ENCODE measurements at regions not wholly inside any gene's neighbourhood (a gene's known extent, or its start where the extent isn't known, plus 50 kb on each side); places are given as distances from the start of the nearest gene placed in this dataset.

DNA sequence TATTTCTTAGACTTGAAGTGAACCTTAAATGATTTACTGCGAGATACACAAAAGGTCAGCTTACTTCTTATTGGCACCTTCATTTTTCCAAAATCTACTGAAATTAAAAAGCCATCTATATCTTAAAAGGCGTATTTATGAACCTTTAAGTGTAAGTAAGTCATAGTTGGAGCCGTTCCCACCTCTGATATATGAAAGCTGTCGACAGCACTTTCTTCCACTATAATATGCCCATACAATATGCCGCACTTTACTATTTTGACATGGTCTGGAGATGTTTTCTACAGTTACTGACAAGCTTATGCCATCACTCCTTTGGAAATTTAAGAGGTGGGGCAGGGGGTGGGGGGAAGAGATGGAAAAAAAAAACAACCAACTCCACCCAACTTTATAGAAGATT lies 155.3 kb downstream of the PHETA1 start:
- H3K27me3 ChIP-seq (ENCODE audit: low read depth, low read length), result peaks cover 39% of the 10 kb centered on the region
- H3K36me3 ChIP-seq (replicated peaks; ENCODE audit: low read depth, low read length), result no peaks in the 10 kb centered on the region
- H3K27ac ChIP-seq (ENCODE audit: low read length), result no peak overlapping the region
- no peak overlapping the region for H3K4me2 ChIP-seq (ENCODE audit: low read length)
- no peak overlapping the region for H3K4me3 ChIP-seq (ENCODE audit: low read length)
- TF ChIP-seq, protein P1, sequence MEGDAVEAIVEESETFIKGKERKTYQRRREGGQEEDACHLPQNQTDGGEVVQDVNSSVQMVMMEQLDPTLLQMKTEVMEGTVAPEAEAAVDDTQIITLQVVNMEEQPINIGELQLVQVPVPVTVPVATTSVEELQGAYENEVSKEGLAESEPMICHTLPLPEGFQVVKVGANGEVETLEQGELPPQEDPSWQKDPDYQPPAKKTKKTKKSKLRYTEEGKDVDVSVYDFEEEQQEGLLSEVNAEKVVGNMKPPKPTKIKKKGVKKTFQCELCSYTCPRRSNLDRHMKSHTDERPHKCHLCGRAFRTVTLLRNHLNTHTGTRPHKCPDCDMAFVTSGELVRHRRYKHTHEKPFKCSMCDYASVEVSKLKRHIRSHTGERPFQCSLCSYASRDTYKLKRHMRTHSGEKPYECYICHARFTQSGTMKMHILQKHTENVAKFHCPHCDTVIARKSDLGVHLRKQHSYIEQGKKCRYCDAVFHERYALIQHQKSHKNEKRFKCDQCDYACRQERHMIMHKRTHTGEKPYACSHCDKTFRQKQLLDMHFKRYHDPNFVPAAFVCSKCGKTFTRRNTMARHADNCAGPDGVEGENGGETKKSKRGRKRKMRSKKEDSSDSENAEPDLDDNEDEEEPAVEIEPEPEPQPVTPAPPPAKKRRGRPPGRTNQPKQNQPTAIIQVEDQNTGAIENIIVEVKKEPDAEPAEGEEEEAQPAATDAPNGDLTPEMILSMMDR (IDR thresholded peaks at IDR 0.05; ENCODE audit: low read depth, low read length), result no peak
- no peak overlapping the region for H3K9ac ChIP-seq (ENCODE audit: low read length)
- no peak overlapping the region for H2AFZ ChIP-seq (ENCODE audit: low read depth, low read length)
- H4K20me1 ChIP-seq (ENCODE audit: insufficient read depth, low read length), result no peaks in the 10 kb centered on the region
- H3K4me1 ChIP-seq (ENCODE audit: low read length), result no peaks in the 10 kb centered on the region
- no peaks in the 10 kb centered on the region for H3K79me2 ChIP-seq (ENCODE audit: low read length)
- H3K9me3 ChIP-seq (ENCODE audit: insufficient read depth, low read length), result no peaks in the 10 kb centered on the region

DNA sequence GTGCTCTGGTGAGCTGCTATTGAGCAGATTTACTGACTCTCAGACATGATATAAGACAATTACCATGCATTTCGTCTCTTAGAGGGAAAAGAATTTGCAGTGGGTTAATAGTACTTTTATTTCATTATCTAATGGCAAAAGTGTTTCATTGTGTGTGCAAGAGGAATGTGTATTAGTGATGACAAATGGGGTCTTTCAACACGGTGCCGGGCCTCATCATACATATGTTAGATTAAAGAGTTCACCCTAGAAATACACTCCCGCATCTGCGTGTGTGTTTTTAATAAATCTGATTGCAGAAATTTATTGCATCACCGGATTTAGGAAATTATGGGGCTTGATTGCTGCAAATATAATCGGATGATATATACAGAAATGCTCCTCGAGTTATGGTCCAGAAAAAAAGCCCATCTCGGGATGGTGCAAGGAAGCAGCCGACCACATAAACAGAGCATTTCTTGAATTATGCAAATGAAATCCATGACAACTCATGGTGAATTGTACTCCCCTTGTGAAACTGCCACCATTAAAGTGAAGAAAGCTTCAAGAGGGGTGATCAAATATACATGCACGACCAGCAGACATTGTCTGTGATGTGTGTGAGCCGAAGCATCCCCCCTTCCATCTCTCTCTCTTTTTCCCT lies 156.0 kb downstream of the PHETA1 start:
- no peak overlapping the region for H3K4me3 ChIP-seq (ENCODE audit: low read length)
- H3K4me1 ChIP-seq (ENCODE audit: low read length), result no peaks in the 10 kb centered on the region
- no peak for TF ChIP-seq EZH2phosphoT487 (IDR thresholded peaks at IDR 0.05; ENCODE audit: low read depth)
- TF ChIP-seq, protein P1 (IDR thresholded peaks at IDR 0.05; ENCODE audit: low read depth, low read length), result no peak
- no peaks in the 10 kb centered on the region for H3K9me3 ChIP-seq (ENCODE audit: insufficient read depth, low read length)
- no peak overlapping the region for H2AFZ ChIP-seq (ENCODE audit: low read depth, low read length)
- no peaks in the 10 kb centered on the region for H4K20me1 ChIP-seq (ENCODE audit: insufficient read depth, low read length)
- no peaks in the 10 kb centered on the region for H3K36me3 ChIP-seq (replicated peaks; ENCODE audit: low read depth, low read length)
- peaks cover 41% of the 10 kb centered on the region for H3K27me3 ChIP-seq (ENCODE audit: low read depth, low read length)
- H3K9ac ChIP-seq (ENCODE audit: low read length), result no peak overlapping the region
- H3K27ac ChIP-seq (ENCODE audit: low read length), result no peak overlapping the region
- H3K4me2 ChIP-seq (ENCODE audit: low read length), result no peak overlapping the region
- no peaks in the 10 kb centered on the region for H3K79me2 ChIP-seq (ENCODE audit: low read length)

DNA sequence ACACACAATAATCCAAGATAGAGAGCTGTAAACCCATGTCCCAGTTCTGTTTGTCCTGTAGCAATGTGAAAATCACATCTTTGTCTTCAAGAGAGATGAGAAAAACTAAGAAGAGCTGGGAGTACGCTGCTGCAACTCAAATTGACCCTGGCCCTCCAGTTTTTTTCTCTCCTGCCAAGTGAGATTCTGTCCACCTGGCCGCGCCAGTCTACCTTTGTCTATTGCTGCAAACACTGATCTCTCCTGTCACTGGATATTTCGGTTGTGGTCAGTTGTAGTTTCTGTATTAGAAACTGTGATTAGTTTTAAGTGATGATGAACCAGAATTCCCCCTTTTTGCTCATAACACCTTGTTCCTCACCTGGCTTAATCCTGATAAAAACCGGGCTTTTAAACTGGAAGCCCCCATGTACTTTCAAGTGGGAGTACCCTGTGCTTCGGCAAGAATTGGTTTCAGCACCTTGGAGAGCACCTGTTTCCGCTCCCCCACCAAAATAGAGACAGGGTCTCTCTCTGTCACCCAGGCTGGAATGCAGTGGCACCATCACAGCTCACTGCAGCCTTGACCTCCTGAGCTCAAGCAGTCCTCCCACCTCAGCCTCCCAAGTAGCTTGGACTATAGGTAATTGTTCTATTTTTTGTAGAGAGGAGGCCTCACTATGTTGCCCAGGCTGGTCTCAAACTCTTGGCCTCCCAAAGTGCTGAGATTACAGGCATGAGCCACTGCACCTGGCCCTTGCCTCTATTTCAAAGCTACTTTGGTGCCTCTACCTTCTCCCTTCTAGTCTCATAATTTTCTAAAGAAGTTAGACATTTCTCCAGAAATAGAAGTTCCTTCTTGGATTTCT lies 156.8 kb downstream of the PHETA1 start:
- Histone ChIP-seq H3K27ac (ENCODE audit: low read length) (no peak overlapping the region), H3K36me3 (replicated peaks; ENCODE audit: low read depth, low read length) (no peaks in the 10 kb centered on the region), H3K9me3 (ENCODE audit: insufficient read depth, low read length) (no peaks in the 10 kb centered on the region), H2AFZ (ENCODE audit: low read depth, low read length) (no peak overlapping the region), H3K9ac (ENCODE audit: low read length) (no peak overlapping the region), H3K4me2 (ENCODE audit: low read length) (no peak overlapping the region), H3K27me3 (ENCODE audit: low read depth, low read length) (peaks cover 41% of the 10 kb centered on the region), H3K4me3 (ENCODE audit: low read length) (no peak overlapping the region), H3K4me1 (ENCODE audit: low read length) (no peaks in the 10 kb centered on the region), H3K79me2 (ENCODE audit: low read length) (no peaks in the 10 kb centered on the region), H4K20me1 (ENCODE audit: insufficient read depth, low read length) (no peaks in the 10 kb centered on the region)
- TF ChIP-seq, protein P1 (IDR thresholded peaks at IDR 0.05; ENCODE audit: low read depth, low read length), result no peak
- no peak for TF ChIP-seq EZH2phosphoT487 (IDR thresholded peaks at IDR 0.05; ENCODE audit: low read depth)

DNA sequence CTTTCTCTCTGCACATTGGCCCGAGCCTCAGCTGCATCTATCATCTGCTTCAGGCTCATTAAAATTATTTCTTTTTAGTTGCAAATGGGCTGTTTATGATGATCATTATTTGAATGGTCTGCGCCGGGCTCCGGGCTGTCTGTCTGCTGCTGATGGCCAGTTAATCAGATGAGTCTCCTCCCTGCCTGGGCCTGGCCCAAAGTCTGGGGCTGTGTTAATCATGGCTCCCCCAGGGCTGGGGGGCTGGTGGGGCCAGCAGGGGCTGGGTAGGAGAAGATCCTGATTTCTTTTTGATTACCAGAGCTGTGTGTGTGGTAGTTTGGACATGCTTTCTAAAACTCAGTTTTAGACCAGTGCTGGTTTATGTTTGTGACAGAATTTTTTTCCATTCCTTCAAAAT lies 159.1 kb downstream of the PHETA1 start:
- peaks cover 39% of the 10 kb centered on the region for H3K27me3 ChIP-seq (ENCODE audit: low read depth, low read length)
- H3K4me3 ChIP-seq (ENCODE audit: low read length), result no peak overlapping the region
- TF ChIP-seq, protein P1 (IDR thresholded peaks at IDR 0.05; ENCODE audit: low read depth, low read length), result no peak
- no peak for TF ChIP-seq EZH2phosphoT487 (IDR thresholded peaks at IDR 0.05; ENCODE audit: low read depth)
- H3K4me1 ChIP-seq (ENCODE audit: low read length), result no peaks in the 10 kb centered on the region
- no peak overlapping the region for H3K9ac ChIP-seq (ENCODE audit: low read length)
- H3K36me3 ChIP-seq (replicated peaks; ENCODE audit: low read depth, low read length), result no peaks in the 10 kb centered on the region
- no peak overlapping the region for H2AFZ ChIP-seq (ENCODE audit: low read depth, low read length)
- H3K4me2 ChIP-seq (ENCODE audit: low read length), result no peak overlapping the region
- no peaks in the 10 kb centered on the region for H3K9me3 ChIP-seq (ENCODE audit: insufficient read depth, low read length)
- H4K20me1 ChIP-seq (ENCODE audit: insufficient read depth, low read length), result no peaks in the 10 kb centered on the region
- H3K79me2 ChIP-seq (ENCODE audit: low read length), result no peaks in the 10 kb centered on the region
- no peak overlapping the region for H3K27ac ChIP-seq (ENCODE audit: low read length)

All from OCI-LY3 (cell line).